Urinary bladder (tissue), 3 donors: ENCODE measurements at regions not wholly inside any gene's neighbourhood (a gene's known extent, or its start where the extent isn't known, plus 50 kb on each side); places are given as distances from the start of the nearest gene placed in this dataset.

Source experiments
- DNase-seq: peaks from one replicate; pipeline ENCODE4 v3.0.0-alpha.2; 2015; ENCODE audit errors: extremely low spot score
- H3K27ac ChIP-seq: one replicate; pipeline ENCODE4 v1.5.1; 2013; ENCODE audit warnings: low read depth, mild to moderate bottlenecking, moderate library complexity
- H3K36me3 ChIP-seq: one replicate; pipeline ENCODE4 v1.6.1; 2013; ENCODE audit warnings: mild to moderate bottlenecking, moderate library complexity; ENCODE audit not compliant: insufficient read depth
- H3K4me1 ChIP-seq: one replicate; pipeline ENCODE4 v1.6.1; 2013; ENCODE audit warnings: mild to moderate bottlenecking, moderate library complexity; ENCODE audit not compliant: insufficient read depth
- H3K4me3 ChIP-seq: one replicate; pipeline ENCODE4 v1.5.1; 2013; ENCODE audit warnings: low read depth, low read length
- WGBS: extraction: QIAGEN DNeasy Blood & Tissue Kit; methylation state at CpG from one replicate; pipeline ENCODE4 v1.1.7; 2013; 5-methylcytosine and 5-hydroxymethylcytosine counted together
- donor health status: healthy with polysubstance abuse.
- donor health status: healthy.

- no peak for DNase-seq
- WGBS: 91% methylated on average over 5 of the region's 5 CpGs
- no peaks in the 10 kb centered on the region for H3K4me1 ChIP-seq
- H3K27ac ChIP-seq: no peak overlapping the region
- no peak overlapping the region for H3K4me3 ChIP-seq
- no peaks in the 10 kb centered on the region for H3K36me3 ChIP-seq
These were observed 128.1 kb upstream of the SP4 start for GRCh38 chr7:21299766-21300165.

- 74% methylated on average over 2 of the region's 2 CpGs for WGBS
- Histone ChIP-seq H3K4me1 (no peaks in the 10 kb centered on the region), H3K36me3 (no peaks in the 10 kb centered on the region), H3K4me3 (no peak overlapping the region), H3K27ac (no peak overlapping the region)
- DNase-seq: no peak
These were observed 127.2 kb upstream of the SP4 start for GRCh38 chr7:21300692-21301091.

GRCh38 chr7:21304808-21305375 lies 123.0 kb upstream of the SP4 start:
- 72% methylated on average over 4 of the region's 4 CpGs for WGBS
- no peaks in the 10 kb centered on the region for H3K36me3 ChIP-seq
- H3K4me3 ChIP-seq: no peak overlapping the region
- H3K4me1 ChIP-seq: no peaks in the 10 kb centered on the region
- H3K27ac ChIP-seq: no peak overlapping the region
- no peak for DNase-seq

DNA sequence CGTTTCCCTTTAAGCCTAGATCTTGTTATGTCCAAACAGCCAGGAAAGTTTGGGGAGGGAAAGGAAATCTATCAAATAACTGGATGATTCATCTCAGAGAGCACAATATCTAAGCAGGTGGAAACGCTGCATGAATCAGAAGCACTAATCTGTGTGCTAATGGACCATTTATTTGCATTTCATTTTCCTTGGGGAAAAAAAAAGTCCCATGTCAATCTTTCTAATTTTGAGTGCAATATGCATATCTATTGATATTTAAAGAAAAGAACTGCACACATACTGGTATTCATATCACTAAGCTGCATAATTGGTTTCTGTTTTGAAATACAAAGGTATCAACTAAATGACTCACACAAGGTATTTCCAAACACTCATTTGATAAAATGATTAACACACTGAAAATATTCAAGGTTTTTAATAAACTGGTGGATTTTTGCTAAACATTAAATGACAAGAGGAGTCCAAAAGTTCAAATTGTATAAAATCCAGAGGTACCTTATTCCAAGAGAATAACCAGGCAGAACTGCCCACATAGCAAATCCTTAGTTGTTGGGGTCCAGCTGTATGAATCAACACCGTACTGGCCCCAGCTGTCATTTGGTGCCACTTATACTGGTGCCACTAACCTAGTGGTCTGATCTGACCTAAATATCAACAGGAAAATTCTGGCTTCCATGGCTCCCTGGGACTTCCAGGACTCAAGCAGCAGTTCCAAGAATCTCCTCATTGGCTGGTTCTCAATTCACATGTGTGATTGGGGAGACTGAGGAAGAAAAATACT lies 122.2 kb upstream of the SP4 start:
- no peak for DNase-seq
- no peaks in the 10 kb centered on the region for H3K36me3 ChIP-seq
- no peaks in the 10 kb centered on the region for H3K4me1 ChIP-seq
- no peak overlapping the region for H3K27ac ChIP-seq
- 58% methylated on average over 3 of the region's 3 CpGs for WGBS
- H3K4me3 ChIP-seq: no peak overlapping the region

DNA sequence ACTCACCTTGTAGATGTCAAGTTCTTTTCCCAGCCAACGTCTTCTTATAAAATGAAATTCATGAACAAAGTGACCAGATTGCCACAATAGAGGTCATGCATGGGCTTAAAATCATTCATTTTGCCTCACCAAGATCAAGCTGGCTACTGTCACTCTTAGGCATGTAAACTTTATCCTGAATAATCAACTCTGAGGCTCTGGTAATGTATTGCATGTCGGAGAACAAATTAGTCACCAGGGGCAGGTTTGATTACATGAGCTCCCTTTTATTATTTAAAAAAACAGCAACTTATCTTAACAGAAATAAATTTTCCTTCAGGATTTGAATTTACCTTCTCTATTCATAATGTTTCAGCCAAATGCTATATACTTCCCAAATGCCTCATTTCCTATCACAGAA lies 112.9 kb upstream of the SP4 start:
- Histone ChIP-seq H3K27ac (no peak overlapping the region), H3K36me3 (no peaks in the 10 kb centered on the region), H3K4me1 (no peaks in the 10 kb centered on the region), H3K4me3 (no peak overlapping the region)
- 74% methylated on average over 2 of the region's 2 CpGs for WGBS
- DNase-seq: no peak

DNA sequence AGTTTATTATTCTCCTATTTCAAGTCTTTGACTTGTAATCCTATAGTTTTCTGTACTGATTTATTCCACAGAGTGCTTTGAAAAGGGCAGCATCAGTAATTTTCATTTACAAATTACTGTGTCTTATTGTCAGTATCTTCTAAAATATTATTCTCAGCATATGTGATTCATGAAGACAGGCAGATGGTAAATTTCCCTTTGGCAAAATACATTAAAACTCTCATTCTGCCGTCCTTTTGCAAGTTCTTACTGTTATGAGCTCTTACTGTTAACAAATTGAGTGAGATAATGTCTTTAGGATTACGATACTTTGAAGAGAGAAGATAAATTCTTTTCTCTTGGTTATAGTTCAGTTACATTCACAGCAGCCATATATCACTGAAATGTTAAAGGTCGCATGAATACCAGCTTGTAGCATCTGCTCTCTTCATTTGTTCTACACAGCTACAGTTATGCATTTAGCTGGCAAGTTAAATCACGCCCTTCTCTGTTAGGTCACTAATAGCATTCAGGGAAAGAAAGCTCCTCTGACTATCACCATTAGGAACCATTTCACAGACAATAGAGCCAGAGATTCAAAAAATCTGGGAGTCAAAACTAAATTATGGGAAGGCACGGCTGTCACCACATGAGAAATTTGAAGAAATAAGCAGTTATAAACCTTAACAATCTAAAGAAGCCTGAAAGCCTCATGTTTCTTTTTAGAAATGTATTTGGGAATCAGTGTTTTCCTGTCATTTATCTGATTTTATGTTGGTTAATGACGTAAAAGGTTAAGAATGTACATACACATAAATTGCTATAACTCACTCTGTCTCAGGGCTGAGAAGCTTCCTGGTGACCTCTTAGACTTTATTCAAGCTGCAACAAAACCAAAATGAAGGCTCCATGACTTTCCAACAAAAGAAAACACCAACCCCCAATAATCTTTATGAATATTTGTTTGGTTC lies 109.6 kb upstream of the SP4 start:
- H3K36me3 ChIP-seq: no peaks in the 10 kb centered on the region
- H3K4me1 ChIP-seq: no peaks in the 10 kb centered on the region
- no peak overlapping the region for H3K27ac ChIP-seq
- H3K4me3 ChIP-seq: no peak overlapping the region
- peak; percentile 41 for DNase-seq
- 40% methylated on average over 6 of the region's 6 CpGs for WGBS

DNA sequence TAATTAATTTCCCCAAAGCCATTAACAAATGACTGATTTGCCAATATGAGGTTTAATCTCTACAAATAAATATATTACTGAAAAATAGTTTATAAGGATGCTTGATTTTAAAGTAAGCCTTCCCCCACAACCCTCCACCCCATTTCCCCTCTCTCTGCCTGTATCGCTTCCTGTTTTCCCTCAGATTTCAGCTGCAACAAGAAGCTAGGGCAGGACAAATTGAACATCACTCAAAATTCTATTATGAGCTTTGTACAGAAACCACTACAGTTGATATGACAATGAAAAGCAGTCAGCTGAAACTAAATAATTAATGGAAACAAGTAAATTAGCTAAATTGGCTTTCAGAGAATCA lies 109.0 kb upstream of the SP4 start:
- Histone ChIP-seq H3K4me3 (no peak overlapping the region), H3K27ac (no peak overlapping the region), H3K4me1 (no peaks in the 10 kb centered on the region), H3K36me3 (no peaks in the 10 kb centered on the region)
- no peak for DNase-seq
- 92% methylated on average over 1 of the region's 1 CpG for WGBS

- Histone ChIP-seq H3K36me3 (no peaks in the 10 kb centered on the region), H3K27ac (no peak overlapping the region)
These were observed 101.6 kb upstream of the SP4 start for GRCh38 chr7:21326241-21326640.

GRCh38 chr7:21326921-21327320 lies 101.0 kb upstream of the SP4 start:
- no peak for DNase-seq
- H3K4me1 ChIP-seq: no peaks in the 10 kb centered on the region
- no peaks in the 10 kb centered on the region for H3K36me3 ChIP-seq
- H3K27ac ChIP-seq: no peak overlapping the region
- H3K4me3 ChIP-seq: no peak overlapping the region
- 68% methylated on average over 3 of the region's 3 CpGs for WGBS

More at GRCh38 chr7:21326241-21326640, 101.6 kb upstream of the SP4 start:
- no peak for DNase-seq
- no peaks in the 10 kb centered on the region for H3K4me1 ChIP-seq
- H3K4me3 ChIP-seq: no peak overlapping the region

DNA sequence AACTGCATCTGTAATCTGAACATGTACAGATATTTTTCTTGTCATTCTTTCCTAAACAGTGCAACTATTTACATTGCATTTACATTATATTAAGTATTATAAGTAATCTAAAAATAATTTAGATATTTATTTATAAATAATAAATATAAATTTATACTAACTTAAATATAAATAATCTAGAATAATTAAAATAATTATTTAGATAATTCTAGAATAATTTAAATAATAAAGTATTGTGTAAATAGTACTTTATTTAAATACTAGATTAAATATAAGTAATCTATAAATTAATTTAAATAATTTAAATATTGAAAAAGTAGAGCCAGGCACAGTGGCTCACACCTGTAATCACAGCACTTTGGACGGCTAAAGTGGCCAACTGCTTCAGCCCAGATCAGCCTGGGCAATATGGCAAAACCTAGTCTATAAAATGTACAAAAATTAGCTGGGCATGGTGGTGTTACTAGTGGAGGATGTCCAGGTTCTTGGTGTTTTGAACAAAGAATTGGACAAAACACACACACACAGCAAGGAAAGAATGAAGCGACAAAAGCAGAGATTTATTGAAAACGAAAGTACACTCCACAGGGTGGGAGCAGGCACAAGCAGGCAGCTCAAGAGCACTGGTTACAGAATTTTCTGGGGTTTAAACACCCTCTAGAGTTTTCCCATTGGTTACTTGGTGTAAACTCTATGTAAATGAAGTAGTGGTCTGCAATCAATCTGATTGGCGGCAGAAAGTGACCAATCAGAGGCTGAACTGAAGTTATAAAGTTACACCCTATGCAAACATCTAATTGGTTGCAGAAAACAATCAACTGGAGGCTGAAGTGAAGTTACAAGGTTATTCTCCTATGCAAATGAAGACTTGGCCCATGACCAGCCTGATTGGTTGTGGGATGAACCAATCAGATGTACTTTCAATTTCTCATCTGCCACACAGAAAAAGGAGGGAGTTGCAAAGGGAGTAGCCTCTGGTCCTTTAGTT lies 100.2 kb upstream of the SP4 start:
- Histone ChIP-seq H3K36me3 (no peaks in the 10 kb centered on the region), H3K27ac (no peak overlapping the region), H3K4me3 (no peak overlapping the region), H3K4me1 (no peaks in the 10 kb centered on the region)
- DNase-seq: no peak
- WGBS: 97% methylated on average over 4 of the region's 4 CpGs

DNA sequence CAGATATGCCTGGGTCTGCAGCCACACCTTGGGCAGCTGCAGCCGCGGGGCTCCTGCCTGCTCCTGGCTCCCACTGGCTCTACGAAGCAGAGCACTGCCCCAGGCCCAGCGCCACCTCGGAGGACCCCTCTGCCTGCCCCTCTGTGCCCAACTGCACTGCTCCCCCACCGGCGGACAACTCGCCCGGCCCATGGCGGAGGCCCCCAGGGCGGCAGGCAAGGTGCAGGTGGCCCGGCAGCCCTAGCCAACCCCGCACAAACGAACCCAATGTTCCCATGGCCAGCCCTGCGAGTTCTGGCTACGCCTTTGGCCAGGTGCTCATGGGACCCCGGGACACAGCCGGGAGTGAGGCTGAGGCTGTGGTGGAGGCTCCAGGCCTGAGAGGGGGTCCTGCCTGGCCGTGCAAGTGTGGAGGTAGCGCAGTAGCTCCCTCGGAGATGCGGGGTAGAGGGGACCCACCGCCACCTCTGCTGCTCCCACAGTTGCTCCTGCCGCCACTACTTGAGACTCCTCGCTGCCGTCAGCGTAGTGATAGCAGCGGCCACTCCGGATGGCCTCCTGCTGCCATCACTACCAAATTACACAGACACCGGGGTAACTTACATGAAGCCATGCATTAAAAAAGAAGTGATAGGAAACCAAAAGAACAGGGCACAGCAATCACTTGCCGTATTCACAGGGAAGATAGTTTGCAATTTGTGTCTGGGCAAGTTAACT lies 97.3 kb upstream of the SP4 start:
- DNase-seq: no peak
- no peak overlapping the region for H3K4me3 ChIP-seq
- H3K4me1 ChIP-seq: no peaks in the 10 kb centered on the region
- H3K27ac ChIP-seq: no peak overlapping the region
- 91% methylated on average over 31 of the region's 31 CpGs for WGBS
- no peaks in the 10 kb centered on the region for H3K36me3 ChIP-seq

DNA sequence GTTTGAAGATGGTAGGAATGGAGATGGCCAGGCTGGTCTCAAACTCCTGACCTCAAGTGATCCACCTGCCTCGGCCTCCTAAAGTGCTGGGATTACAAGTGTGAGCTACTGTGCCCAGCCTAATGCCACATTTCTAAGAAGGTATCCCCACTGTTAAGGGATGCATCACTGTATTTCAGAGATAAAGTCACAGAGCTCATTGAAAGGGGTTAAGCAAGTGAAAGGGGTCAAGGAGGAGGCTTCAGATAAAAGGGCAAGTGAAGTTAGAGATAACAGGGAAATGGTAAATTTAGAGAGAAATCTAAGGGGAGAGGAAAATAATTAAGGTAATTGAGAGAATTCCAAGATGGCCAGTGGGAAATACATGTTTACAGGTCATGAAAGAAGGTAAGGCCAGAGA lies 93.0 kb upstream of the SP4 start:
- WGBS: 84% methylated on average over 1 of the region's 1 CpG
- Histone ChIP-seq H3K36me3 (no peaks in the 10 kb centered on the region), H3K4me3 (no peak overlapping the region), H3K4me1 (no peaks in the 10 kb centered on the region), H3K27ac (no peak overlapping the region)
- no peak for DNase-seq
